CD4-positive, alpha-beta T cell (primary cell): ENCODE measurements at regions not wholly inside any gene's neighbourhood (a gene's known extent, or its start where the extent isn't known, plus 50 kb on each side); places are given as distances from the start of the nearest gene placed in this dataset.

Experiments
- ATAC-seq: fragments of 200-7000 bp; cut with Tn5 transposase; one replicate; pipeline ENCODE4 v1.10.0; 2022; ENCODE audit warnings: mild to moderate bottlenecking; ENCODE audit not compliant: poor library complexity
- CTCF ChIA-PET: fragments of 350-600 bp; sonication (Branson Sonifier 250); formaldehyde crosslinking; loops from one replicate; lab custom pipeline; 2021; ENCODE audit warnings: antibody characterized with exemption, inconsistent platforms; lab: Charles Lee
- POLR2A ChIA-PET: fragments of 350-600 bp; sonication (Branson Sonifier 250); formaldehyde crosslinking; loops from one replicate; lab custom pipeline; 2021; ENCODE audit warnings: antibody characterized with exemption, inconsistent platforms; lab: Charles Lee
- DNase-seq, 14 experiments: peaks; one replicate each; pipeline ENCODE4 v3.0.0-alpha.2; 2013 to 2020; ENCODE audit warnings: mixed read lengths in 2 of 14
- H3K27ac ChIP-seq, 2 donors: one replicate each; pipeline versions ENCODE4 v1.5.1 to v1.7.0; 2013; ENCODE audit warnings: low read length in 2 of 2, low read depth in 1 of 2, mild to moderate bottlenecking in 1 of 2
- H3K27me3 ChIP-seq, 2 experiments: 1 replicate in 1 of 2; 2 replicates in 1 of 2; pipeline versions ENCODE4 v1.6.1 to v1.7.0; 2013; ENCODE audit warnings: low read length in 2 of 2, control low read depth in 1 of 2, mild to moderate bottlenecking in 1 of 2, moderate library complexity in 1 of 2; ENCODE audit not compliant: insufficient read depth in 2 of 2, control insufficient read depth in 1 of 2
- H3K36me3 ChIP-seq: one replicate; pipeline ENCODE4 v1.6.1; 2013; ENCODE audit warnings: low read length, control low read depth; ENCODE audit not compliant: insufficient read depth
- H3K4me1 ChIP-seq: one replicate; pipeline ENCODE4 v1.6.1; 2013; ENCODE audit warnings: low read length, control low read depth; ENCODE audit not compliant: insufficient read depth
- H3K4me3 ChIP-seq: one replicate; pipeline ENCODE4 v1.5.1; 2013; ENCODE audit warnings: mild to moderate bottlenecking, low read length, moderate library complexity
- H3K9me3 ChIP-seq, 2 experiments: 1 replicate in 1 of 2; 2 replicates in 1 of 2; pipeline versions ENCODE4 v1.6.1 to v1.7.0; 2013; ENCODE audit warnings: low read length in 2 of 2, mild to moderate bottlenecking in 2 of 2, control low read depth in 1 of 2, moderate library complexity in 1 of 2; ENCODE audit not compliant: control insufficient read depth in 1 of 2, insufficient read depth in 1 of 2
- H3K27ac Mint-ChIP-seq: one replicate; pipeline ENCODE4 v1.8.0; 2020; ENCODE audit warnings: mixed read lengths
- H3K27me3 Mint-ChIP-seq: one replicate; pipeline ENCODE4 v1.8.0; 2021; ENCODE audit warnings: mixed read lengths
- H3K36me3 Mint-ChIP-seq: one replicate; pipeline ENCODE4 v1.8.0; 2021; ENCODE audit warnings: low read depth, mixed read lengths
- H3K4me1 Mint-ChIP-seq: one replicate; pipeline ENCODE4 v1.8.0; 2021; ENCODE audit warnings: low read depth, mixed read lengths
- H3K4me3 Mint-ChIP-seq: one replicate; pipeline ENCODE4 v1.8.0; 2020; ENCODE audit warnings: mild to moderate bottlenecking, mixed read lengths
- H3K9me3 Mint-ChIP-seq: one replicate; pipeline ENCODE4 v1.8.0; 2020; ENCODE audit warnings: mixed read lengths
- intact Hi-C, 2 experiments: fragments of 100-400 bp; cut with DNase I in 1 of 2; cut with micrococcal nuclease in 1 of 2; formaldehyde crosslinking; loops; one replicate each; pipeline versions ENCODE4 v1.15.1 to v1.9.0; 2023 to 2025; cut with DNase I, micrococcal nuclease
- TF ChIP-seq, protein P1 (sequence below): fragments of 200-600 bp; IDR thresholded peaks from one replicate; pipeline ENCODE4 v1.8.0; 2022; ENCODE audit warnings: antibody characterized with exemption, mild to moderate bottlenecking

GRCh38 chr6:166104107-166104506 is 63.5 kb downstream of the TBXT start:
- peaks cover 8 to 13% of the 10 kb centered on the region in 2 experiments for H3K9me3 ChIP-seq
- peaks cover 4% of the 10 kb centered on the region for H3K4me1 ChIP-seq
- no peak overlapping the region for H3K4me3 Mint-ChIP-seq
- ChIA-PET CTCF (no interaction called here), POLR2A (no interaction called here)
- H3K36me3 Mint-ChIP-seq: no peaks in the 10 kb centered on the region
- H3K27me3 ChIP-seq: peaks cover 0 to 3% of the 10 kb centered on the region in 2 experiments
- no peak for DNase-seq
- no peak overlapping the region for H3K4me3 ChIP-seq
- no peaks in the 10 kb centered on the region for H3K4me1 Mint-ChIP-seq
- H3K27me3 Mint-ChIP-seq: peaks cover 21% of the 10 kb centered on the region
- no peak overlapping the region for H3K27ac Mint-ChIP-seq
- no peak for ATAC-seq
- intact Hi-C loops: loop anchor here in 1 of 2 experiments (10.0 kb wide), 1 partner anchor 219 kb away; no protein-coding TSS in a partner anchor
- no peak overlapping the region for H3K27ac ChIP-seq
- no peaks in the 10 kb centered on the region for H3K36me3 ChIP-seq
- peaks cover 8% of the 10 kb centered on the region for H3K9me3 Mint-ChIP-seq
- TF ChIP-seq, protein P1, sequence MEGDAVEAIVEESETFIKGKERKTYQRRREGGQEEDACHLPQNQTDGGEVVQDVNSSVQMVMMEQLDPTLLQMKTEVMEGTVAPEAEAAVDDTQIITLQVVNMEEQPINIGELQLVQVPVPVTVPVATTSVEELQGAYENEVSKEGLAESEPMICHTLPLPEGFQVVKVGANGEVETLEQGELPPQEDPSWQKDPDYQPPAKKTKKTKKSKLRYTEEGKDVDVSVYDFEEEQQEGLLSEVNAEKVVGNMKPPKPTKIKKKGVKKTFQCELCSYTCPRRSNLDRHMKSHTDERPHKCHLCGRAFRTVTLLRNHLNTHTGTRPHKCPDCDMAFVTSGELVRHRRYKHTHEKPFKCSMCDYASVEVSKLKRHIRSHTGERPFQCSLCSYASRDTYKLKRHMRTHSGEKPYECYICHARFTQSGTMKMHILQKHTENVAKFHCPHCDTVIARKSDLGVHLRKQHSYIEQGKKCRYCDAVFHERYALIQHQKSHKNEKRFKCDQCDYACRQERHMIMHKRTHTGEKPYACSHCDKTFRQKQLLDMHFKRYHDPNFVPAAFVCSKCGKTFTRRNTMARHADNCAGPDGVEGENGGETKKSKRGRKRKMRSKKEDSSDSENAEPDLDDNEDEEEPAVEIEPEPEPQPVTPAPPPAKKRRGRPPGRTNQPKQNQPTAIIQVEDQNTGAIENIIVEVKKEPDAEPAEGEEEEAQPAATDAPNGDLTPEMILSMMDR: no peak

DNA sequence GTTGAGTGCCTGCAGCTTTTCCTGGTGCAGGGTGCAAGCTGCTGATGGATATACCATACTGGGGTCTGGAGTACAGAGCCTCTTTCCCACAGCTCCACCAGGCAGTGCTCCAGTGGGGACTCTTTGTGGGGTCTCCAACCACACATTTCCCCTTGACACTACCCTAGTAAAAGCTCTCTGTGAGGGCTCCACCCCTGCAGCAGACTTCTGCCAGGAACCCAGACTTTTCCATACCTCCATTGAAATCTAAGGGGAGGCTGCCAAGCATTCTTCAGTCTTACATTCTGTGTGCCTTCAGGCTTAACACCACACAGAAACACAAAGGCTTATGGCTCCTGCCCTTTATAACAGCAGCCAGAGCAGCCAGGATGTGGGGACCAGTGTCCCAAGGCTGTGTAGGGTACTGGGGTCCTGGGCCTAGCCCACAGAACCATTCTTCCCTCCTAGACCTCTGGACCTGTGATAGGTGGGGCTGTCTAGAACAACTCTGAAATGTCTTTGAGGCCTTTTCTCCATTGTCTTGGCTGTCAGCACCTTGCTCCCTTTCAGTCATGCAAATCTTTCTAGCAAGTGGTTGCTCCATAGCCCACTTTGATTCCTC is 65.7 kb downstream of the TBXT start:
- Mint-ChIP-seq H3K36me3 (no peaks in the 10 kb centered on the region), H3K9me3 (peaks cover 8% of the 10 kb centered on the region), H3K4me1 (no peaks in the 10 kb centered on the region), H3K4me3 (no peak overlapping the region), H3K27ac (no peak overlapping the region), H3K27me3 (peaks cover 31% of the 10 kb centered on the region)
- intact Hi-C loops: loop anchor here in 1 of 2 experiments (10.0 kb wide), 1 partner anchor 217 kb away; no protein-coding TSS in a partner anchor
- H3K4me1 ChIP-seq: peaks cover 12% of the 10 kb centered on the region
- no peak for ATAC-seq
- TF ChIP-seq, protein P1: no peak
- H3K9me3 ChIP-seq: peaks cover 13 to 16% of the 10 kb centered on the region in 2 experiments
- peaks cover 8 to 13% of the 10 kb centered on the region in 2 experiments for H3K27me3 ChIP-seq
- no peak overlapping the region for H3K4me3 ChIP-seq
- POLR2A ChIA-PET: no interaction called here
- H3K27ac ChIP-seq: no peak overlapping the region
- H3K36me3 ChIP-seq: no peaks in the 10 kb centered on the region
- no peak for DNase-seq
- CTCF ChIA-PET: no interaction called here

- H3K9me3 ChIP-seq: peaks cover 13 to 16% of the 10 kb centered on the region in 2 experiments
- ChIA-PET POLR2A (no interaction called here), CTCF (no interaction called here)
- TF ChIP-seq, protein P1: no peak
- H3K36me3 ChIP-seq: no peaks in the 10 kb centered on the region
- intact Hi-C loops: no loop called here
- DNase-seq (peak in 12 of 14 experiments; percentile 5 to 60 (median 37)), ATAC-seq (no peak)
- H3K4me3 ChIP-seq: no peak overlapping the region
- Mint-ChIP-seq H3K27ac (no peak overlapping the region), H3K4me3 (no peak overlapping the region), H3K9me3 (peaks cover 15% of the 10 kb centered on the region), H3K36me3 (no peaks in the 10 kb centered on the region), H3K27me3 (peaks cover 55% of the 10 kb centered on the region), H3K4me1 (no peaks in the 10 kb centered on the region)
- peaks cover 8% of the 10 kb centered on the region for H3K4me1 ChIP-seq
- H3K27ac ChIP-seq: no peak overlapping the region
- H3K27me3 ChIP-seq: peaks cover 8 to 18% of the 10 kb centered on the region in 2 experiments
These were observed 69.6 kb downstream of the TBXT start for GRCh38 chr6:166097914-166098522.
